ENCODE measurements at regions not wholly inside any gene's neighbourhood (a gene's known extent, or its start where the extent isn't known, plus 50 kb on each side); places are given as distances from the start of the nearest gene placed in this dataset.

DNA sequence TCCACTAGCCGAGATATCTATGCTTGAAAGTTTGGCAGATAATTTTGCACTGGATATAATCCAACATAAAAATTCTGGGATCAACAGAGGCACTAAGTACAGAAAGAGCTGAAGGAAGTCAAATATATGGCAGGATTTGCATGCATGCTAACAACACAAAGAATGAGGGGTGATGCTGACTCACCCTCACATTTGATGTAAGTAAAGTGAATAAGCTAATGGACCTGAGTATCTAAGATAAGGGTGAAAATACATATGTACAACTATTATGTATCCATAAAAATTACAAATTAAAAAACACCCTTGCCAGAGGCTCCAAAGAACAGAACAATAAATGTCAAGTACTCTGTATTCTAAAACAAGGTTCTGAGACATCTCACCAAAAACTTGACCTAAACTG is 63.8 kb upstream of the PRDX4 start:
- DNase-seq (ENCODE audit: low read depth in 2 of 2): no peak
- no peak overlapping the region for H3K4me3 ChIP-seq (replicated peaks in 1 of 2; ENCODE audit: low read depth in 2 of 2, low read length in 2 of 2)
- TF ChIP-seq, protein P1, sequence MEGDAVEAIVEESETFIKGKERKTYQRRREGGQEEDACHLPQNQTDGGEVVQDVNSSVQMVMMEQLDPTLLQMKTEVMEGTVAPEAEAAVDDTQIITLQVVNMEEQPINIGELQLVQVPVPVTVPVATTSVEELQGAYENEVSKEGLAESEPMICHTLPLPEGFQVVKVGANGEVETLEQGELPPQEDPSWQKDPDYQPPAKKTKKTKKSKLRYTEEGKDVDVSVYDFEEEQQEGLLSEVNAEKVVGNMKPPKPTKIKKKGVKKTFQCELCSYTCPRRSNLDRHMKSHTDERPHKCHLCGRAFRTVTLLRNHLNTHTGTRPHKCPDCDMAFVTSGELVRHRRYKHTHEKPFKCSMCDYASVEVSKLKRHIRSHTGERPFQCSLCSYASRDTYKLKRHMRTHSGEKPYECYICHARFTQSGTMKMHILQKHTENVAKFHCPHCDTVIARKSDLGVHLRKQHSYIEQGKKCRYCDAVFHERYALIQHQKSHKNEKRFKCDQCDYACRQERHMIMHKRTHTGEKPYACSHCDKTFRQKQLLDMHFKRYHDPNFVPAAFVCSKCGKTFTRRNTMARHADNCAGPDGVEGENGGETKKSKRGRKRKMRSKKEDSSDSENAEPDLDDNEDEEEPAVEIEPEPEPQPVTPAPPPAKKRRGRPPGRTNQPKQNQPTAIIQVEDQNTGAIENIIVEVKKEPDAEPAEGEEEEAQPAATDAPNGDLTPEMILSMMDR (IDR thresholded peaks at IDR 0.05; ENCODE audit: low read depth, low read length): no peak

DNA sequence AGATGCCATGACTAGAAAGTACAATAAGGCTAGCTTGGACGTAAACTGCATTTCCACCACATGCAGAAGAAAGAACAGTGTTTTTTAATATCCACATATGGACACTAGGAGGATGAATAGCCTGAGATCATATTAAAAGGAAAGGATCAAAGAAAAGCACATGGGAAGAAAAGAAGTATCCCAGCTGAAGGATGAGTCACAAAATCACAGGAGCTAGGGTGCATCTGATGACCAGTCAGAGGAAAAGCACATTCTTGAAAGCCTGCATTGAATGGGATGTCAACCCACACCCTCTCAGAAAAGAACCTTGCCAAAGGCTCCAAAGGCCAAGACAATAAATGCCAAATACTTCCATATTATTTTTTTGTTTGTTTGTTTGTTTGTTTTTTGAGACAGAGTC is 56.8 kb upstream of the PRDX4 start:
- TF ChIP-seq, protein P1 (IDR thresholded peaks at IDR 0.05; ENCODE audit: low read depth, low read length): no peak

DNA sequence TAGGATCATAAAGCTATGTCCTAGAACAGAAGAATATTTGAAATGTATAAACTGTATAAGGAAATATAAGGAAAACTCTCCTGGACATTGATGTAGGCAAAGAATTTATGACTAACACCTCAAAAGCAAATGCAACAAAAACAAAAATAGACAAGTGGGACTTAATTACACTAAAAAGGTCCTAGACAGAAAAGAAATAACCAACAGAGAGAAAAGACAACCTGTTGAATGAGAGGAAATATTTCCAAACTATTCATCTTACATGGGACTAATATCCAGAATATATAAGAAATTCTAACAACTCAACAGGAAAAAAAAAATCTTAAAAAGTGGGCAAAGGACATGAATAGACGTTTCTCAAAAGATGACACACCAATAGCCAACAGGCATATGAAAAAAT is 54.4 kb upstream of the PRDX4 start:
- no peak for DNase-seq (ENCODE audit: low read depth in 2 of 2)
- H3K4me3 ChIP-seq (replicated peaks in 1 of 2; ENCODE audit: low read depth in 2 of 2, low read length in 2 of 2): no peak overlapping the region
- TF ChIP-seq, protein P1 (IDR thresholded peaks at IDR 0.05; ENCODE audit: low read depth, low read length): no peak

More for the DNA sequence above, 56.8 kb upstream of the PRDX4 start:
- peak in 1 of 2 donors; percentile 7 for DNase-seq (ENCODE audit: low read depth in 2 of 2)
- H3K4me3 ChIP-seq (replicated peaks in 1 of 2; ENCODE audit: low read depth in 2 of 2, low read length in 2 of 2): no peak overlapping the region

DNA sequence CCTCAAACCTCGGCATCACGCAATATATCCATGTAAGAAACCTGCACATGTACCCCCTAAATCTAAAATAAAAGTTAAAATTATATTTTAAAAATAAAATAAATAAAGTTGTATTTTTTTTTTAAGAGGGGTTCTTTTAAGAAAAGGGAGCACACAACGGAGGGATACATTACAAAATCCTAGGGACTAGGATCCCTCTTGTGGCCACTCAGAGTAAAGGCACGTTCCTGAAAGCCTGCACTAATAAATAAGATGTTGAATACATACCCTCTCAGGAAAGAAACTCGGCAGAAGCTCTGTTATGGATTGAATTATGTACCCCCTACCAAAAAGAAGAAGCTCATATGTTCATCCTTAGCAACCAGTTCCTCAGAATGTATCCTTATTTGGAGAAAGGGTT is 50.9 kb upstream of the PRDX4 start:
- TF ChIP-seq, protein P1 (IDR thresholded peaks at IDR 0.05; ENCODE audit: low read depth, low read length): peak; percentile 52
- H3K4me3 ChIP-seq (replicated peaks in 1 of 2; ENCODE audit: low read depth in 2 of 2, low read length in 2 of 2): no peak overlapping the region
- DNase-seq (ENCODE audit: low read depth in 2 of 2): peak; percentile 39 to 41

All from cardiac fibroblast (primary cell).